ENCODE measurements at regions not wholly inside any gene's neighbourhood (a gene's known extent, or its start where the extent isn't known, plus 50 kb on each side); places are given as distances from the start of the nearest gene placed in this dataset.

DNA sequence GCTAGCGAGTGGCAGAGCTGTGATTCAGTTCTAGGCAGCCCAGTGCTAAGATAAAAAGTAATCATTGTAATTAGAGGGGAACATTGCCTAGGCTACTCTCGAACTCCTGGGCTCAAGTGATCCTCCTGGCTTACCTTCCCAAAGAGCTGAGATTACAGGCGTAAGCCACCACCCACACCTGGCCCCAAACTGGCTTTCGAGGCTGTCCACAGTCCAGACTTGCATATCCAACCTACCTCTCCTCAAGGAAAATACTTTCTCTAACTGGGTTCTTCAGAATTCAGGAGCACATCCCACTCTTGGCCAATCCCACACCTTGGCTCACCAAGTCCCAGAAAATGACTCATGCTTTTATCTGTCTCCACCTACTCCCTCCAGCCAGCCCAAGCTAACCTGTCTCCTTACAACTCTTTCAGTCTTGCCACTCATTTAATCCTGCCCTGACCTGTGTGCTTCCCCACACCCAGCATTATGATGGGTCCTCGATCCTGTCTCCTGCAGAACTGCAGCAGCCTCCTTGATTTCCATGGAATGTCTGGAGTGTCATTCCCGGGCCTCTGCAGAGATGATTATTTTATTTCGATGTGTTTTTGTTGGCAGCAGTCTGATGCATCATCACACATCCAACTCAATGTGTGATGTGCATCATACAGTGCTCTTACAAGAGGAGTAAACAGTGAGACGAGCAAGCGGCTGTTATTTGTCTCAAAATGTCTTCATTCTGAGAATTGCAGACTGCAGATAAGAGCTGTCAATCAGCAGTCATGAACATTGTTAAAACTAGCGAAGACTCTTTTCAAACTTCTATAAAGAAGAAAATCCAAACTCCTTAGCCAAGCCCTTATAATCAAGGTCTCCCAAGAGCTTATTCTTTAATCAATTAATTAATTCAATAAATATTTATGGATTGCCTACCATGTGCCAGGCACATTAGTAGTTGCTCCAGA, 167.3 kb downstream of the SEC61B start:
- no peak for TF ChIP-seq POLR2A (IDR thresholded peaks at IDR 0.05)
- TF ChIP-seq, protein P1, sequence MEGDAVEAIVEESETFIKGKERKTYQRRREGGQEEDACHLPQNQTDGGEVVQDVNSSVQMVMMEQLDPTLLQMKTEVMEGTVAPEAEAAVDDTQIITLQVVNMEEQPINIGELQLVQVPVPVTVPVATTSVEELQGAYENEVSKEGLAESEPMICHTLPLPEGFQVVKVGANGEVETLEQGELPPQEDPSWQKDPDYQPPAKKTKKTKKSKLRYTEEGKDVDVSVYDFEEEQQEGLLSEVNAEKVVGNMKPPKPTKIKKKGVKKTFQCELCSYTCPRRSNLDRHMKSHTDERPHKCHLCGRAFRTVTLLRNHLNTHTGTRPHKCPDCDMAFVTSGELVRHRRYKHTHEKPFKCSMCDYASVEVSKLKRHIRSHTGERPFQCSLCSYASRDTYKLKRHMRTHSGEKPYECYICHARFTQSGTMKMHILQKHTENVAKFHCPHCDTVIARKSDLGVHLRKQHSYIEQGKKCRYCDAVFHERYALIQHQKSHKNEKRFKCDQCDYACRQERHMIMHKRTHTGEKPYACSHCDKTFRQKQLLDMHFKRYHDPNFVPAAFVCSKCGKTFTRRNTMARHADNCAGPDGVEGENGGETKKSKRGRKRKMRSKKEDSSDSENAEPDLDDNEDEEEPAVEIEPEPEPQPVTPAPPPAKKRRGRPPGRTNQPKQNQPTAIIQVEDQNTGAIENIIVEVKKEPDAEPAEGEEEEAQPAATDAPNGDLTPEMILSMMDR (IDR thresholded peaks at IDR 0.05), result no peak
- TF ChIP-seq POLR2AphosphoS5 (IDR thresholded peaks at IDR 0.05), result no peak
